Endothelial cell (in vitro differentiated cells): ENCODE measurements at regions not wholly inside any gene's neighbourhood (a gene's known extent, or its start where the extent isn't known, plus 50 kb on each side); places are given as distances from the start of the nearest gene placed in this dataset.
"Not testable (repeated sequence)": the region's sequence is repeated elsewhere in the genome, so short reads cannot be mapped to it uniquely, and the experiment has no call there.

Source experiments
- DNase-seq: peaks from one replicate; pipeline ENCODE4 v3.0.0; 2021; ENCODE audit warnings: low spot score
- H3K27ac Mint-ChIP-seq: one replicate; pipeline ENCODE4 v1.8.0; 2021; ENCODE audit warnings: mixed read lengths, inconsistent platforms; ENCODE audit not compliant: unreplicated experiment
- H3K27me3 Mint-ChIP-seq: one replicate; pipeline ENCODE4 v1.8.0; 2021; ENCODE audit warnings: mild to moderate bottlenecking, moderate library complexity, mixed read lengths, inconsistent platforms; ENCODE audit not compliant: unreplicated experiment
- H3K36me3 Mint-ChIP-seq: one replicate; pipeline ENCODE4 v1.8.0; 2021; ENCODE audit warnings: mild to moderate bottlenecking, low read depth, mixed read lengths, inconsistent platforms; ENCODE audit not compliant: unreplicated experiment
- H3K4me1 Mint-ChIP-seq: one replicate; pipeline ENCODE4 v1.8.0; 2021; ENCODE audit warnings: mild to moderate bottlenecking, mixed read lengths, inconsistent platforms; ENCODE audit not compliant: unreplicated experiment
- H3K4me3 Mint-ChIP-seq: one replicate; pipeline ENCODE4 v1.8.0; 2021; ENCODE audit warnings: mild to moderate bottlenecking, mixed read lengths, inconsistent platforms; ENCODE audit not compliant: unreplicated experiment
- H3K9me3 Mint-ChIP-seq: one replicate; pipeline ENCODE4 v1.8.0; 2021; ENCODE audit warnings: mixed read lengths, inconsistent platforms; ENCODE audit not compliant: unreplicated experiment
- TF ChIP-seq, protein P1 (sequence below): fragments of 200-600 bp; sonication (generic); IDR thresholded peaks from one replicate; pipeline ENCODE4 v1.5.0; 2021; ENCODE audit warnings: antibody characterized with exemption; ENCODE audit not compliant: unreplicated experiment

- Mint-ChIP-seq H3K4me1 (no peaks in the 10 kb centered on the region), H3K9me3 (no peaks in the 10 kb centered on the region), H3K36me3 (no peaks in the 10 kb centered on the region), H3K27ac (no peak overlapping the region), H3K27me3 (no peaks in the 10 kb centered on the region), H3K4me3 (no peak overlapping the region)
- no peak for DNase-seq
- TF ChIP-seq, protein P1, sequence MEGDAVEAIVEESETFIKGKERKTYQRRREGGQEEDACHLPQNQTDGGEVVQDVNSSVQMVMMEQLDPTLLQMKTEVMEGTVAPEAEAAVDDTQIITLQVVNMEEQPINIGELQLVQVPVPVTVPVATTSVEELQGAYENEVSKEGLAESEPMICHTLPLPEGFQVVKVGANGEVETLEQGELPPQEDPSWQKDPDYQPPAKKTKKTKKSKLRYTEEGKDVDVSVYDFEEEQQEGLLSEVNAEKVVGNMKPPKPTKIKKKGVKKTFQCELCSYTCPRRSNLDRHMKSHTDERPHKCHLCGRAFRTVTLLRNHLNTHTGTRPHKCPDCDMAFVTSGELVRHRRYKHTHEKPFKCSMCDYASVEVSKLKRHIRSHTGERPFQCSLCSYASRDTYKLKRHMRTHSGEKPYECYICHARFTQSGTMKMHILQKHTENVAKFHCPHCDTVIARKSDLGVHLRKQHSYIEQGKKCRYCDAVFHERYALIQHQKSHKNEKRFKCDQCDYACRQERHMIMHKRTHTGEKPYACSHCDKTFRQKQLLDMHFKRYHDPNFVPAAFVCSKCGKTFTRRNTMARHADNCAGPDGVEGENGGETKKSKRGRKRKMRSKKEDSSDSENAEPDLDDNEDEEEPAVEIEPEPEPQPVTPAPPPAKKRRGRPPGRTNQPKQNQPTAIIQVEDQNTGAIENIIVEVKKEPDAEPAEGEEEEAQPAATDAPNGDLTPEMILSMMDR = no peak
These were observed 183.9 kb downstream of the PDCD6IP start for GRCh38 chr3:33982269-33982798.

DNA sequence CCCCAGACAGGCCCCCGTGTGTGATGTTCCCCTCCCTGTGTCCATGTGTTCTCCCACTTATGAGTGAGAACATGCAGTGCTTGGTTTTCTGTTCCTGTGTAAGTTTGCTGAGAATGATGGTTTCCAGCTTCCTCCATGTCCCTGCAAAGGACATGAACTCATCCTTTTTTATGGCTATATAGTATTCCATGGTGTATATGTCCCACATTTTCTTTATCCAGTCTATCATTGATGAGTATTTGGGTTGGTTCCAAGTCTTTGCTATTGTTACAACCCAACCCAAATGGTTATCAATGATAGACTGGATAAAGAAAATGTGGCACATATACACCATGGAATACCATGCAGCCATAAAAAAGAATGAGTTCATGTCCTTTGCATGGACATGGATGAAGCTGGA, 184.5 kb downstream of the PDCD6IP start:
- H3K9me3 Mint-ChIP-seq, H3K27me3 Mint-ChIP-seq, DNase-seq, H3K36me3 Mint-ChIP-seq, H3K4me1 Mint-ChIP-seq, H3K4me3 Mint-ChIP-seq, H3K27ac Mint-ChIP-seq: not testable (repeated sequence)

DNA sequence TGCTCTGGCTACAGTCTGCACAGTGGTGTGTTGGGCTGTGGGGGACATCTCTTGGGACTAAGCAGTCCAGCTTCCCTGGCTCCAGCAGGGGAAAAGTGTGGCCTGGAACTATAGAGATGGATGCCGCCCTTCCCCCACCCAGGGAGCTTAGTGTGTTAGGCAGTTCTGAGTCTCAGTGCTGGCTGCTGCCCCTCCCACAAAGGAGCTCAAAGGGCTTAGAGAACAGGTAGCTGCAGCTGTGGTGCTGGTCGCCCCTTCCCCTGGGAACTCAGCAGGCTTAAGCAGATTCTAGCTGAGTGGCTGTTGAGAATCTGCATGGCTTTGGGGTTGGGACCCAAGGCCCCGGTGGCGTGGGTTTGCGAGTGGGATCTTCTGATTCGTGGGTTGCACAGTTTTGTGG, 190.8 kb downstream of the PDCD6IP start:
- Mint-ChIP-seq H3K4me1 (no peaks in the 10 kb centered on the region), H3K9me3 (no peaks in the 10 kb centered on the region), H3K4me3 (no peak overlapping the region), H3K27ac (no peak overlapping the region), H3K27me3 (peaks cover 2% of the 10 kb centered on the region), H3K36me3 (no peaks in the 10 kb centered on the region)
- no peak for DNase-seq
- TF ChIP-seq, protein P1 = no peak

GRCh38 chr3:33991673-33992072, 193.2 kb downstream of the PDCD6IP start:
- TF ChIP-seq, protein P1 = no peak
- no peaks in the 10 kb centered on the region for H3K4me1 Mint-ChIP-seq
- H3K36me3 Mint-ChIP-seq = no peaks in the 10 kb centered on the region
- H3K27me3 Mint-ChIP-seq = peaks cover 5% of the 10 kb centered on the region
- no peak overlapping the region for H3K27ac Mint-ChIP-seq
- DNase-seq = no peak
- H3K4me3 Mint-ChIP-seq = no peak overlapping the region
- H3K9me3 Mint-ChIP-seq = peaks cover 5% of the 10 kb centered on the region

DNA sequence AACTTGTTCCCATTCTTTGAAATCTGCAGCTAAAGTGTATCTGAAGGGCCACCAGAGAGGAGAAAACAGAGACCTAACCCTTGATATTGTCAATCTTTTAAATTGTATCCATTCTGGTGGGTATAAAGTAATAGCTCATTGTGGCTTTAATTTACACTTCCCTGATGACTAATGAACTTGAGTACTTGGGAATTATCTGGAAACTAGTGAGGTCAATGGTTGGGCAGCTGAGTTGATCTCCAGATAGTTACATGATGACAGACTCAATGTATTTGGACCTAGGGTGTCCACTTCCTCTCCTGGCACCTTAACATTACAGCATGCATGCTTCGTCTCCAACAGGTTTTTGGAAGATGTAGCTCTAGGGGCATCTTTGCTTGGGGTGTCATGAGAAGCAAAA, 195.2 kb downstream of the PDCD6IP start:
- TF ChIP-seq, protein P1 = no peak
- Mint-ChIP-seq H3K36me3 (no peaks in the 10 kb centered on the region), H3K27ac (no peak overlapping the region), H3K4me1 (no peaks in the 10 kb centered on the region), H3K27me3 (peaks cover 6% of the 10 kb centered on the region), H3K4me3 (no peak overlapping the region), H3K9me3 (peaks cover 7% of the 10 kb centered on the region)
- no peak for DNase-seq
